NCI-H82 treated with DMSO at 0.1 percent for 48 hours (cell line): ENCODE measurements at regions not wholly inside any gene's neighbourhood (a gene's known extent, or its start where the extent isn't known, plus 50 kb on each side); places are given as distances from the start of the nearest gene placed in this dataset.
"Not testable (repeated sequence)": the region's sequence is repeated elsewhere in the genome, so short reads cannot be mapped to it uniquely, and the experiment has no call there.

Experiments used
- DNase-seq: peaks from one replicate; lab custom pipeline; 2025; ENCODE audit not compliant: unreplicated experiment; lab: John Stamatoyannopoulos, UW

GRCh38 chr1:182166750-182167149, 105.2 kb upstream of the ZNF648 start:
- DNase-seq, result no peak

- no peak for DNase-seq
Observed at GRCh38 chr1:182166321-182166720, 104.8 kb upstream of the ZNF648 start.

- no peak for DNase-seq
Observed at GRCh38 chr1:182164273-182164672, 102.8 kb upstream of the ZNF648 start.

GRCh38 chr1:182163821-182164223, 102.3 kb upstream of the ZNF648 start:
- DNase-seq, result no peak

- DNase-seq, result no peak
Observed at GRCh38 chr1:182159443-182159842, 97.9 kb upstream of the ZNF648 start.

- no peak for DNase-seq
Observed at GRCh38 chr1:182157187-182157586, 95.7 kb upstream of the ZNF648 start.

- not testable (repeated sequence) for DNase-seq
Observed at GRCh38 chr1:182154425-182154824, 92.9 kb upstream of the ZNF648 start.

GRCh38 chr1:182149411-182149965, 88.0 kb upstream of the ZNF648 start:
- DNase-seq, result no peak

- no peak for DNase-seq
Observed at GRCh38 chr1:182147951-182148350, 86.4 kb upstream of the ZNF648 start.

GRCh38 chr1:182147136-182147820, 85.8 kb upstream of the ZNF648 start:
- DNase-seq, result no peak

- DNase-seq, result no peak
Observed at GRCh38 chr1:182146286-182146685, 84.8 kb upstream of the ZNF648 start.

- DNase-seq, result no peak
Observed at GRCh38 chr1:182145441-182145840, 83.9 kb upstream of the ZNF648 start.

GRCh38 chr1:182144646-182145030, 83.1 kb upstream of the ZNF648 start:
- no peak for DNase-seq

- peak; percentile 18 for DNase-seq
Observed at GRCh38 chr1:182143825-182144645, 82.5 kb upstream of the ZNF648 start.

GRCh38 chr1:182143154-182143657, 81.7 kb upstream of the ZNF648 start:
- peak; percentile 85 for DNase-seq

- DNase-seq, result no peak
Observed at GRCh38 chr1:182142621-182143020, 81.1 kb upstream of the ZNF648 start.

GRCh38 chr1:182141040-182141439, 79.5 kb upstream of the ZNF648 start:
- DNase-seq, result no peak

- DNase-seq, result no peak
Observed at GRCh38 chr1:182139496-182139895, 78.0 kb upstream of the ZNF648 start.

- no peak for DNase-seq
Observed at GRCh38 chr1:182137546-182137945, 76.0 kb upstream of the ZNF648 start.

- DNase-seq, result no peak
Observed at GRCh38 chr1:182135946-182136345, 74.4 kb upstream of the ZNF648 start.

GRCh38 chr1:182134257-182134656, 72.7 kb upstream of the ZNF648 start:
- DNase-seq, result no peak

- DNase-seq, result no peak
Observed at GRCh38 chr1:182133181-182133580, 71.7 kb upstream of the ZNF648 start.
